IPS DF 19.7 (cell line): ENCODE measurements at regions not wholly inside any gene's neighbourhood (a gene's known extent, or its start where the extent isn't known, plus 50 kb on each side); places are given as distances from the start of the nearest gene placed in this dataset.

Experiments
- DNase-seq: peaks from one replicate; pipeline ENCODE4 v3.0.0-alpha.2; 2013; ENCODE audit warnings: low read depth, low spot score

- DNase-seq: no peak
Measured at GRCh38 chr5:8961219-8961618, 584.7 kb downstream of the SEMA5A start.

GRCh38 chr5:8961956-8962355 lies 583.9 kb downstream of the SEMA5A start:
- no peak for DNase-seq

- no peak for DNase-seq
Measured at GRCh38 chr5:8981016-8981415, 564.9 kb downstream of the SEMA5A start.

- no peak for DNase-seq
Measured at GRCh38 chr5:8981496-8981895, 564.4 kb downstream of the SEMA5A start.

- DNase-seq: no peak
Measured at GRCh38 chr5:8984386-8984785, 561.5 kb downstream of the SEMA5A start.
